ENCODE measurements at regions not wholly inside any gene's neighbourhood (a gene's known extent, or its start where the extent isn't known, plus 50 kb on each side); places are given as distances from the start of the nearest gene placed in this dataset.

DNA sequence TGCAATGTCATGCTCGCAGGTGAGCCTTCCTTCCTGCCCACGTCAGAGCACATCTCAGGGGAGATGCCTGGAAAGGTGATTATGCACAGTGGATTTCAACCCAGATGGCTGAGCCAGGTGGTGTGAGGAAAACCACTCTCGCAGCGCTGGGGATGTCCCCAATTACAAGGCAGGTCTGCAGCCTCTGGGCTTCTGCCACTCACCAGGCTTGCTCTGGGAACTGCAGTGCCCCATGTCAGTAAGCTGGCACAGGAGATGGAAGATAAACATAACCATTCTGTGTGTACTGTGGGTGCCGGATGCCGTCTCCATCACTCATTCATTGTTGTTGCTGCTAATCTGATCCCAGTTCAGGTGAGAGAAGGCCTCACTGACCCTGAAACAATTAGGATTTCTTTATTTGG is 222.9 kb upstream of the PITRM1 start:
- no peak overlapping the region for H3K4me2 ChIP-seq (ENCODE audit: low read length)
- H3K27me3 ChIP-seq (ENCODE audit: control insufficient read depth, low read length), result no peaks in the 10 kb centered on the region
- no peak overlapping the region for H3K4me3 ChIP-seq (ENCODE audit: low read length)
- no peaks in the 10 kb centered on the region for H3K9me3 ChIP-seq (ENCODE audit: control insufficient read depth, insufficient read depth, low read length)
- H3F3A ChIP-seq (ENCODE audit: control insufficient read depth, insufficient read depth), result no peaks in the 10 kb centered on the region
- no peaks in the 10 kb centered on the region for H3K36me3 ChIP-seq (ENCODE audit: control insufficient read depth, low read length)
- H3K79me2 ChIP-seq (ENCODE audit: control insufficient read depth, low read length), result no peaks in the 10 kb centered on the region
- H3K27ac ChIP-seq (ENCODE audit: low read depth, low read length), result no peak overlapping the region
- H3K9me2 ChIP-seq (replicated peaks; ENCODE audit: control insufficient read depth, low read length), result no peaks in the 10 kb centered on the region
- H3K4me1 ChIP-seq (ENCODE audit: control insufficient read depth, low read length), result no peaks in the 10 kb centered on the region
- TF ChIP-seq EZH2phosphoT487 (IDR thresholded peaks at IDR 0.05; ENCODE audit: borderline replicate concordance, low read length) (no peak), CTCF (IDR thresholded peaks at IDR 0.05; ENCODE audit: low read depth, low read length, poor library complexity, severe bottlenecking) (no peak)
- no peaks in the 10 kb centered on the region for H4K20me1 ChIP-seq (ENCODE audit: control insufficient read depth, insufficient read depth, low read depth, low read length)

- TF ChIP-seq CTCF (IDR thresholded peaks at IDR 0.05; ENCODE audit: low read depth, low read length, poor library complexity, severe bottlenecking) (no peak), EZH2phosphoT487 (IDR thresholded peaks at IDR 0.05; ENCODE audit: borderline replicate concordance, low read length) (no peak)
- Histone ChIP-seq H3K4me2 (ENCODE audit: low read length) (no peak overlapping the region), H3K27me3 (ENCODE audit: control insufficient read depth, low read length) (no peaks in the 10 kb centered on the region), H3K9me3 (ENCODE audit: control insufficient read depth, insufficient read depth, low read length) (no peaks in the 10 kb centered on the region), H3K4me3 (ENCODE audit: low read length) (no peak overlapping the region), H3K4me1 (ENCODE audit: control insufficient read depth, low read length) (no peaks in the 10 kb centered on the region), H3K36me3 (ENCODE audit: control insufficient read depth, low read length) (no peaks in the 10 kb centered on the region), H3K9me2 (replicated peaks; ENCODE audit: control insufficient read depth, low read length) (no peaks in the 10 kb centered on the region), H3K79me2 (ENCODE audit: control insufficient read depth, low read length) (no peaks in the 10 kb centered on the region), H3K27ac (ENCODE audit: low read depth, low read length) (no peak overlapping the region), H3F3A (ENCODE audit: control insufficient read depth, insufficient read depth) (no peaks in the 10 kb centered on the region), H4K20me1 (ENCODE audit: control insufficient read depth, insufficient read depth, low read depth, low read length) (no peaks in the 10 kb centered on the region)
Observed at GRCh38 chr10:3395041-3395440, 222.5 kb upstream of the PITRM1 start.

DNA sequence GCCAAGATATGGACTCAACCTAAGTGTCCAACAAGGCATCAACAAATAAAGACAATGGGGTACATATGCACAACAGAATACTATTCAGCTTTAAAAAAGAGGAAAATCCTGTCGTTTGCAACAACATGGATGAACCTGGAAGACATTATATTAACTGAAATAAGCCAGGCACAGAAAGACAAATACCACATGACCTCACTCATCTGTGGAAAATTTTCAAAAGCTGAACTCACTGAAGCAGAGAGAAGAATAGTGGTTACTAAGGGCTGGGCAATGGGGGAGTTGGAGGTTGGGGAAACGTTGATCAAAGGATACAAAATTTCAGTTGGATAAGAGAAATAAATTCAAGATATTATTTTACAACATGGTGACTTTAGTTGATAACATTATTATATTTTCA is 221.4 kb upstream of the PITRM1 start:
- Histone ChIP-seq H3K9me3 (ENCODE audit: control insufficient read depth, insufficient read depth, low read length) (no peaks in the 10 kb centered on the region), H3F3A (ENCODE audit: control insufficient read depth, insufficient read depth) (no peaks in the 10 kb centered on the region), H3K4me3 (ENCODE audit: low read length) (no peak overlapping the region), H3K9me2 (replicated peaks; ENCODE audit: control insufficient read depth, low read length) (no peaks in the 10 kb centered on the region), H4K20me1 (ENCODE audit: control insufficient read depth, insufficient read depth, low read depth, low read length) (no peaks in the 10 kb centered on the region), H3K4me2 (ENCODE audit: low read length) (no peak overlapping the region), H3K27ac (ENCODE audit: low read depth, low read length) (no peak overlapping the region), H3K27me3 (ENCODE audit: control insufficient read depth, low read length) (no peaks in the 10 kb centered on the region), H3K79me2 (ENCODE audit: control insufficient read depth, low read length) (no peaks in the 10 kb centered on the region), H3K4me1 (ENCODE audit: control insufficient read depth, low read length) (no peaks in the 10 kb centered on the region), H3K36me3 (ENCODE audit: control insufficient read depth, low read length) (no peaks in the 10 kb centered on the region)
- TF ChIP-seq EZH2phosphoT487 (IDR thresholded peaks at IDR 0.05; ENCODE audit: borderline replicate concordance, low read length), result no peak
- no peak for TF ChIP-seq CTCF (IDR thresholded peaks at IDR 0.05; ENCODE audit: low read depth, low read length, poor library complexity, severe bottlenecking)

GRCh38 chr10:3391657-3392056 is 219.1 kb upstream of the PITRM1 start:
- Histone ChIP-seq H4K20me1 (ENCODE audit: control insufficient read depth, insufficient read depth, low read depth, low read length) (no peaks in the 10 kb centered on the region), H3K9me2 (replicated peaks; ENCODE audit: control insufficient read depth, low read length) (no peaks in the 10 kb centered on the region), H3K27me3 (ENCODE audit: control insufficient read depth, low read length) (no peaks in the 10 kb centered on the region), H3F3A (ENCODE audit: control insufficient read depth, insufficient read depth) (no peaks in the 10 kb centered on the region), H3K27ac (ENCODE audit: low read depth, low read length) (no peak overlapping the region), H3K36me3 (ENCODE audit: control insufficient read depth, low read length) (no peaks in the 10 kb centered on the region), H3K4me2 (ENCODE audit: low read length) (no peak overlapping the region), H3K4me3 (ENCODE audit: low read length) (no peak overlapping the region), H3K4me1 (ENCODE audit: control insufficient read depth, low read length) (no peaks in the 10 kb centered on the region), H3K79me2 (ENCODE audit: control insufficient read depth, low read length) (no peaks in the 10 kb centered on the region), H3K9me3 (ENCODE audit: control insufficient read depth, insufficient read depth, low read length) (no peaks in the 10 kb centered on the region)
- TF ChIP-seq EZH2phosphoT487 (IDR thresholded peaks at IDR 0.05; ENCODE audit: borderline replicate concordance, low read length) (no peak), CTCF (IDR thresholded peaks at IDR 0.05; ENCODE audit: low read depth, low read length, poor library complexity, severe bottlenecking) (no peak)
